ENCODE measurements at regions not wholly inside any gene's neighbourhood (a gene's known extent, or its start where the extent isn't known, plus 50 kb on each side); places are given as distances from the start of the nearest gene placed in this dataset.
"Not testable (repeated sequence)": the region's sequence is repeated elsewhere in the genome, so short reads cannot be mapped to it uniquely, and the experiment has no call there.

GRCh38 chr2:7876445-7876844 lies 805.4 kb upstream of the ID2 start:
- not testable (repeated sequence) for TF ChIP-seq SUZ12 (IDR thresholded peaks at IDR 0.05; ENCODE audit: extremely low read depth, insufficient read depth, insufficient read length); ZNF274 (IDR thresholded peaks at IDR 0.05; ENCODE audit: low read depth, low read length)

Measured in NT2/D1 (cell line).